LoVo (cell line): ENCODE measurements at regions not wholly inside any gene's neighbourhood (a gene's known extent, or its start where the extent isn't known, plus 50 kb on each side); places are given as distances from the start of the nearest gene placed in this dataset.
"Not testable (repeated sequence)": the region's sequence is repeated elsewhere in the genome, so short reads cannot be mapped to it uniquely, and the experiment has no call there.

Experiments
- DNase-seq: peaks from one replicate; pipeline ENCODE4 v3.0.0-alpha.2; 2016; ENCODE audit warnings: low spot score

- no peak for DNase-seq
Observed at GRCh38 chr9:113705306-113705927, 170.7 kb upstream of the ZNF618 start.

- no peak for DNase-seq
Observed at GRCh38 chr9:113705928-113706519, 170.1 kb upstream of the ZNF618 start.

- DNase-seq: no peak
Observed at GRCh38 chr9:113707953-113708695, 168.0 kb upstream of the ZNF618 start.

- no peak for DNase-seq
Observed at GRCh38 chr9:113708821-113709713, 167.0 kb upstream of the ZNF618 start.

- no peak for DNase-seq
Observed at GRCh38 chr9:113709721-113710120, 166.4 kb upstream of the ZNF618 start.

- DNase-seq: no peak
Observed at GRCh38 chr9:113711251-113711650, 164.9 kb upstream of the ZNF618 start.

DNA sequence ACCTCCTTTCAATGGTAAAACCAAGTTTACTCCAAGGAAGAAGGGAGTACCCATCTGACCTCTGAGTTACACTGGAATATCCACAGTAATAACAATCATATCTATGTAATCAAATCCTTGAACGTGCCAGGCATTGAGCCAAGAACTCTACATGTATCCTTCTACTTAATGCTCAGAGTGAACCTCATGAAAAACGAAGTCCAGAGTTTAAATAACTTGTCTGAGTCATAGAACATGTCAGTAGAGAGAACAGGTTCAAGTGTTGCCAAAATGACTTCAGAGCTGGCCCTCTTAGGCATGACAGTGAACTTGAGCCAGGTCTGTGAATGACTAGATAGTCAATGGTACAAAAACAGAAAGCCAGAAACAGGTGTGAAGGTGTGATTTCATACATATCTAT, 164.1 kb upstream of the ZNF618 start:
- DNase-seq: no peak

DNA sequence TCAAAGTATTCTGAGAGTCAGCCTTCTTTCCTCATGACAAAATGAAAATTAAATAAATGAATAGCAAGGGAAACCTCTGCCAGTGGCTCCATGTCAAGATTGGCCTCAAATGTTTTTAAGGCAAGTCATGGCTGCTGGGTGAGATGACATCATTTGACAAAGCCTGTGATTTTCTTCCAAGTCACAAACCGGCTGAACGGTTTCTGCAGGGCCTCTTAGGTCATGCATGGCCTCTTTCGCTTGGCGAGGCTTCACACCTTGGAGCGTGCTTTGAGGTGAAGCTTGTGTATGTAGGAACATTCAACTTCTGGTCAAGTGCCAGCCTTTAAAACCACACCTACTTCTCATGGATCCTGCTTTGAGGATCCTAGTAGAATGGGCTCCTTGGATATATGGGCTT, 161.0 kb upstream of the ZNF618 start:
- DNase-seq: no peak

- no peak for DNase-seq
Observed at GRCh38 chr9:113719919-113720318, 156.2 kb upstream of the ZNF618 start.

GRCh38 chr9:113720495-113720894, 155.6 kb upstream of the ZNF618 start:
- DNase-seq: no peak

DNA sequence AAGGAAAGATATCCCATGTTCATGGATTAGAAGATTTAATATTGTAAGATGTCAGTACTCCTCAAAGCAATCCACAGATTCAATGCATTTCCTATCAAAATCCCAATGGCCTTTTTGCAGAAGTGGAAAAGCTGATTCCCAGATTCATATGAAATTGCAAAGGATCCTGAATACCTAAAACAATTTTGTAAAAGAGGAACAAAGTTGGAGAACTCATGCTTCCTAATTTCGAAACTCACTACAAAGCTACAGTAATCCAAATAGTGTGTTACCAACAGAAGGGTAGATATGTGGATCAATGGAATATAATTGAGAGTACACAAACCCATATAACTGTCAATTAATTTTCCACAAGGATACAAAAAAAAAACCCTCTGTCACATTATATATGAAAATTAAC, 154.3 kb upstream of the ZNF618 start:
- no peak for DNase-seq

DNA sequence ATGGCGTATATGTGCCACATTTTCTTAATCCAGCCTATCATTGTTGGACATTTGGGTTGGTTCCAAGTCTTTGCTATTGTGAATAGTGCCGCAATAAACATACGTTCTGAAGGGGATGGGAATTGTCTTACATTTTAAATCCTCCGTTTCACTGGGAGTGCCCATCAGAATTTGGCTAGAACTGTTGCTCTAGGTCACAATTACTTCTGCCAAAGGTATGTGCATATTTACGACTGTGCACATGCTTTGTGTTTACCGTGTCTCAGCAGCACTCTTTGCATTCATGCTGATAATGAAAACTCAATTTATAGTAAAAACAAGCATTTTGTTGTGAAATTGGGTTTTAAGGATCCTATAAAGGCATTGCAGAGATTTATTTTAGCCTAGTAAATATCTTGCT, 151.9 kb upstream of the ZNF618 start:
- no peak for DNase-seq

- DNase-seq: no peak
Observed at GRCh38 chr9:113728989-113729388, 147.1 kb upstream of the ZNF618 start.

GRCh38 chr9:113734826-113735225, 141.3 kb upstream of the ZNF618 start:
- no peak for DNase-seq

DNA sequence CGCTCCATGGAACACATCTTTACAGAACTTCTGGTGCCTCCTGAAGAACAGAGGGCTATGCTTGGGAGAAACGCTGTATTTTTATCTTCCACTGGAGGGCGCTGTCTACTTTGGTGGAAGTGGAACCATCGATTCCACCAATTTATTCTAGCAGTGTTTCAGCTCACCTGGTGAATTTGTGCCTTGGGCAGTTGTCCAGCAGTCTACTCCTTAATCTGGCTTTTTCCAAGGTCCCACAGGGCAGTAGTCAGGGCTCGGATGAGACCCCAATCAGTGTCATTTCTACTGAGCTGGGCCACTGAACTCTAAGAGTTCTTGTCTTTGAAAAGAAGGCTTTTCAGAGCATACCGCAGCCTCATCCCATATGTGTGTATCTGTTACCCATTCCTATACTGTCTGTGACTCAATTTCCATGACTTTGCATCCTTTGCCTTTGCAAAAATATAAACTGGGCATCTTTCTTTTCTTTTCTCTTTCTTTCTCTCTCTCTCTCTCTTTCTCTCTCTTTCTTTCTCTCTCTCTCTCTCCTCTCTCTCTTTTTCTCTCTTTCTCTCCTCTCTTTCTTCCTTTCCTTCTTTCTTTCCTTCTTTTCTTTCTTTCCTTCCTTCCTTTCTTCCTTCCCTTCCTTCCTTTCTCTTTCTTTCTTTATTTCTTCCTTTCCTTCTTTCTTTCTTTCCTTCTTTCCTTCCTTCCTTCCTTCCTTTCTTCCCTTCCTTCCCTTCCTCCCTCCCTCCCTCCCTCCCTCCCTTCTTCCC, 138.4 kb upstream of the ZNF618 start:
- peak; percentile 42 for DNase-seq

DNA sequence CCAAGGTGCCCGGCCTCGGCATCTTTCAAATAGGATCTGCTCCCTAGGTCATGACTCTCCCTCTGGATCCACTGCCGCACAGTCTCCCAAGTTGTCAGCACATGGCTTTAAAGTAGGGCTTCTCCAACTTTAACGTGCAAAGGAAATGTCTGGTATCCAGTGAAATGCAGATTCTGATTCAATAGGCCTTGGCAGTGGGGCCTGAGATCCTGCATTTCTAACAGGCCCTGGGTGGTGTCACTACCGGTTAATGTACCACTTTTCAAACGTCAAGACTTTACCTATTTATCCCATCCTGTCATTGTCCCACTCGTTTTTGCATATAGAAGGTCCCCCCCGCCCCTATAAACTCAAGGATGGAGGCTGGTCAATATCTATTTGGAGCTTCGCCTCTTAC, 137.6 kb upstream of the ZNF618 start:
- DNase-seq: no peak

DNA sequence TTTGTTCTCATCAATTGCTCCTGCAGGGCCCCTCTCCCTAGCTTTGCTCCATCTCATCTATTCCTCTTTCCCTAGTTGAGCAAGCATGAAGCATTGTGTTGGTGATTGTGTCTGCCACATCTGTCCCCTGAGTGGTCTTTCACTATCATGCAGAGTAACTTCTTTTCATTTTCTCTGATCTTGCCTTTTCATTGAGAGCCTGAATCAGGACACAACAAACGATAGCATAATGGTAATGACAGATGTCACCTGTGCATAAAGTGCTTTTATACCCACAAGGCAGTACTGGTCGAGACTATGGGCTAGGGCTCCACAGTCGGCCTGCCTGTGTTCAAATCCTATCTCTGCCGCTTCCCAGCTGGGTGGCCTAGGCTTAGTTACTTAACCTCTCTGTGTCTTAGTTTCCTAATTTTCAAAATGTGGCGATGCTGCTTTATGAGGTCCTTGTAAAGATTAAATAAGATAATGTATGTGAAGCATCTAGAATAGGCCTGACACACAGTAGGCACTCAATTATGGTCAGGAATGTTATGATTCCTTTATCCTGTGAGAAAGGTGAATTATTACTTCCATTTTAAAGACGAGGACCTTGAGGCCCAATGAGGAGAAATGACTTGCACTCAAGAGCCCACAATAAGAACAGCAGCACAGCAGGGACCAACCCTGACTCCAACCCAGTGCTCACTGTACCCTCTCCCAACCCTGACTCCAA, 137.1 kb upstream of the ZNF618 start:
- DNase-seq: no peak

- DNase-seq: not testable (repeated sequence)
Observed at GRCh38 chr9:113739605-113740507, 136.3 kb upstream of the ZNF618 start.

- DNase-seq: peak; percentile 45
Observed at GRCh38 chr9:113740508-113741500, 135.3 kb upstream of the ZNF618 start.
